ENCODE measurements at regions not wholly inside any gene's neighbourhood (a gene's known extent, or its start where the extent isn't known, plus 50 kb on each side); places are given as distances from the start of the nearest gene placed in this dataset.
"Not testable (repeated sequence)": the region's sequence is repeated elsewhere in the genome, so short reads cannot be mapped to it uniquely, and the experiment has no call there.

- DNase-seq, result peak; percentile 6
Observed at GRCh38 chr9:78383130-78383529, 86.2 kb downstream of the PSAT1 start.

- DNase-seq, result no peak
Observed at GRCh38 chr9:78386348-78386747, 89.4 kb downstream of the PSAT1 start.

GRCh38 chr9:78386773-78387172, 89.8 kb downstream of the PSAT1 start:
- no peak for DNase-seq

- no peak for DNase-seq
Observed at GRCh38 chr9:78393340-78393739, 96.4 kb downstream of the PSAT1 start.

GRCh38 chr9:78393932-78394331, 97.0 kb downstream of the PSAT1 start:
- DNase-seq, result no peak

GRCh38 chr9:78396087-78396486, 99.2 kb downstream of the PSAT1 start:
- DNase-seq, result no peak

- DNase-seq, result no peak
Observed at GRCh38 chr9:78397045-78397444, 100.1 kb downstream of the PSAT1 start.

GRCh38 chr9:78397454-78397853, 100.5 kb downstream of the PSAT1 start:
- DNase-seq, result no peak

- DNase-seq, result no peak
Observed at GRCh38 chr9:78399153-78399552, 102.2 kb downstream of the PSAT1 start.

GRCh38 chr9:78400496-78400895, 103.6 kb downstream of the PSAT1 start:
- DNase-seq, result no peak

- no peak for DNase-seq
Observed at GRCh38 chr9:78405461-78405860, 108.5 kb downstream of the PSAT1 start.

GRCh38 chr9:78406146-78406545, 109.2 kb downstream of the PSAT1 start:
- no peak for DNase-seq

GRCh38 chr9:78406933-78407332, 110.0 kb downstream of the PSAT1 start:
- DNase-seq, result no peak

- no peak for DNase-seq
Observed at GRCh38 chr9:78407636-78408312, 110.8 kb downstream of the PSAT1 start.

- DNase-seq, result no peak
Observed at GRCh38 chr9:78408388-78408787, 111.5 kb downstream of the PSAT1 start.

- DNase-seq, result not testable (repeated sequence)
Observed at GRCh38 chr9:78409928-78410510, 113.1 kb downstream of the PSAT1 start.

GRCh38 chr9:78422309-78422708, 125.4 kb downstream of the PSAT1 start:
- no peak for DNase-seq

- no peak for DNase-seq
Observed at GRCh38 chr9:78424299-78424698, 127.4 kb downstream of the PSAT1 start.

- DNase-seq, result no peak
Observed at GRCh38 chr9:78428640-78429039, 131.7 kb downstream of the PSAT1 start.

GRCh38 chr9:78430387-78430786, 133.5 kb downstream of the PSAT1 start:
- no peak for DNase-seq

- not testable (repeated sequence) for DNase-seq
Observed at GRCh38 chr9:78431039-78431438, 134.1 kb downstream of the PSAT1 start.

- no peak for DNase-seq
Observed at GRCh38 chr9:78436873-78437272, 139.9 kb downstream of the PSAT1 start.

GRCh38 chr9:78437296-78437695, 140.4 kb downstream of the PSAT1 start:
- no peak for DNase-seq

GRCh38 chr9:78437806-78438205, 140.9 kb downstream of the PSAT1 start:
- DNase-seq, result no peak

- no peak for DNase-seq
Observed at GRCh38 chr9:78438211-78438610, 141.3 kb downstream of the PSAT1 start.

All from GDM1 (cell line).